Activated T-helper 1 cell treated with Interleukin-2 at 50 U/mL for 16 hours (primary cell): ENCODE measurements at regions not wholly inside any gene's neighbourhood (a gene's known extent, or its start where the extent isn't known, plus 50 kb on each side); places are given as distances from the start of the nearest gene placed in this dataset.

Experiments used
- DNase-seq: peaks from one replicate; pipeline ENCODE4 v3.0.0-alpha.2; 2020; ENCODE audit warnings: low read depth

- no peak for DNase-seq
Observed at GRCh38 chr5:68587171-68587570, 371.6 kb downstream of the PIK3R1 start.

- no peak for DNase-seq
Observed at GRCh38 chr5:68591850-68592249, 376.3 kb downstream of the PIK3R1 start.

- DNase-seq: no peak
Observed at GRCh38 chr5:68592351-68592750, 376.8 kb downstream of the PIK3R1 start.

DNA sequence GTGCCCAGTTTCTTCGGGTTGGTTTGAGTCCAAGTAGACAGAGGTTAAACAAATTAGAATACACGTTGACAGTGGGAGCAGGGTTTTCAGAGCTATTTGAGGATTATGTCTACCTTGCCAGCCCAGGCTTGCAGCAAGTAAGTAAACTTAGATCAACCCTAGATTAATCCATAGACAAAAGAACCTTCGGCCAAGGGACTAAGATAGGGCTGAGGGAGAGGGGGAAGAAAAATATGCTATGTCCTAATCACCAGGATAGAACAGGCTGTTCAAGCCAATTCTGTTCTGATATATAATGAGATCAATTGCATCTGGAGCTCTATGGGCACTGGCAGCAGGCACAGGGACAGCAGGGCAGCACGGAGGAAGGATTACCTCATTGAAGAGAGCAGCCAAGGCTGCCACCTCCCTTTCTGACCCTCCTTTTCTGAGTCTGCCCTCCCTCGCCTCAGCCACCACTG, 377.7 kb downstream of the PIK3R1 start:
- DNase-seq: no peak

DNA sequence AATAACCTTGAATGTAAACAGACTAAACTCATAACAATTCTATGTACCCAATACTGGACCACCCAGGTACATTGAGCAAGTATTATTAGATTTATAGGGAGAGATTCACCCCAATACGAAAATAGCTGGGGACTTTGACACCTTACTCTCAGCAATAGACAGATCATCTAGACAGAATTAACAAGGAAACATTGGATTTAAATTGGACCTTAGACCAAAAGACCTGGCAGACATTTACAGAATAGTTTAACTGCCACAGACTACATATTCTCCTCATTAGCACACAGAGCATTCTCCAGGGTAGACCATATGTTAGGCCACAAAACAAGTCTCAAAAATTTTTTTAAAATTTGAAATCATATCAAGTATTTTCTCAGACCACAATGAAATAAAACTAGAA, 397.4 kb downstream of the PIK3R1 start:
- DNase-seq: no peak

GRCh38 chr5:68618501-68618900, 402.9 kb downstream of the PIK3R1 start:
- no peak for DNase-seq

GRCh38 chr5:68627001-68627400, 411.4 kb downstream of the PIK3R1 start:
- DNase-seq: no peak

- DNase-seq: no peak
Observed at GRCh38 chr5:68628082-68628814, 412.7 kb downstream of the PIK3R1 start.

GRCh38 chr5:68630354-68630753, 414.8 kb downstream of the PIK3R1 start:
- DNase-seq: no peak

DNA sequence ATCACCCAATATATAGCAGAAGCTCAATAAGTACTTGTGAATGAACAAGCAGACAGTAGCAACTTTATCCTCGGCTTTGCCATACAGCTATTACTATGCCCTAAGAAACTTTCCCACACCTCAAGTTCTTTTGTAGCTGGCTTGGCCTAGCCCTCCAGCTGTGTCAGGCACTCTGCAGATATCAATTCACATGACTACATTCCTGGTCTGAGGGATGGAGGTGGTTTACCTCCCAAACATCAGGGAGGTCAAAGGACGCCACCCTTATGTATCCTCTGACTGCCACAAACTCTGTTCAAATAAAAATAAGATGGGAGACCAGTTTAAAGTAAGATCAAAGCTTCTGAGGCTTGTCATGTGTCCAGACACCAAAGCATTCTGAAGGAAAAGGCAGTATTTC, 416.3 kb downstream of the PIK3R1 start:
- no peak for DNase-seq

GRCh38 chr5:68641211-68641610, 425.7 kb downstream of the PIK3R1 start:
- DNase-seq: no peak

GRCh38 chr5:68643064-68643463, 427.5 kb downstream of the PIK3R1 start:
- DNase-seq: no peak

GRCh38 chr5:68644971-68645370, 429.4 kb downstream of the PIK3R1 start:
- DNase-seq: no peak

DNA sequence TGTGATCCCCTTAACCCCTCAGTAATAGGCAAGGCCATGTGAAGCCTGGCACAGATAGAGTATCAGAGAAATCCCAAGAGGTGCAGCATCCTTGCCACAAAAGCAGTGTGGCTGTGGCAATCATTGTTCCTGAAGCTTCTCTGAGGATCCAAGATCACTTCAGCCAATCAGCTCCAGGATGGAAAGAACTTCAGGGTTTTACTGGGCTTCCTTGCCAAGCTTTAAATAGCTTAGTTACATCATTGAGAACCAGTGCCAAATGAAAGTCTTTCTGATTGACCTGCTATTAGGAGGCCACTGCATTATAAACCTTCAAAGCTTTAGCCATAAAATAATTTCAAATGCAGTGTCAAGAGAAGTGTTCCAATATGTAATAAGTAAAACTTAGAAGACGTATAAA, 430.6 kb downstream of the PIK3R1 start:
- DNase-seq: no peak

- DNase-seq: no peak
Observed at GRCh38 chr5:68647743-68648142, 432.2 kb downstream of the PIK3R1 start.

GRCh38 chr5:68648944-68649857, 433.6 kb downstream of the PIK3R1 start:
- no peak for DNase-seq

DNA sequence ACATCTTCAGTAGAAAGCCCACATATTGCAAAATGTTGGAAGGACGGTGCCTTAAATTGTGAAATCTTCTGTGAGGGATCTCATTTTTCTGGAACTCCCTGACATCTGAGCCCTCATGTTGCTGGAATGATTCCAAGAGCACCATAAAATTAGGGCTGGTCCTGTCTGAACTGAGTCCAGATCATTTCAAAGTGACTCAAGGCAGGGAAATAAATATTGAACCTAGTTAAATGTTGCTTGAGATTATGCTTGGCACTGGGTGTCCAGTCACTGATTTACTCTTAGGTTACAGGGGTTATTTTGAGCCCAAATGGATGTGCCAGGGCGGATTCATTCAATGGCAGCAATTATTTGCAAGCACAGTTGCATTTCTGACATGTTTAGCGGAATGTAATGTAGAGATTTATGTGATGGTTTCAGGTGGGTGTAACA, 437.0 kb downstream of the PIK3R1 start:
- no peak for DNase-seq

GRCh38 chr5:68653471-68653870, 437.9 kb downstream of the PIK3R1 start:
- no peak for DNase-seq

GRCh38 chr5:68657055-68657961, 436.5 kb upstream of the SLC30A5 start:
- DNase-seq: no peak

DNA sequence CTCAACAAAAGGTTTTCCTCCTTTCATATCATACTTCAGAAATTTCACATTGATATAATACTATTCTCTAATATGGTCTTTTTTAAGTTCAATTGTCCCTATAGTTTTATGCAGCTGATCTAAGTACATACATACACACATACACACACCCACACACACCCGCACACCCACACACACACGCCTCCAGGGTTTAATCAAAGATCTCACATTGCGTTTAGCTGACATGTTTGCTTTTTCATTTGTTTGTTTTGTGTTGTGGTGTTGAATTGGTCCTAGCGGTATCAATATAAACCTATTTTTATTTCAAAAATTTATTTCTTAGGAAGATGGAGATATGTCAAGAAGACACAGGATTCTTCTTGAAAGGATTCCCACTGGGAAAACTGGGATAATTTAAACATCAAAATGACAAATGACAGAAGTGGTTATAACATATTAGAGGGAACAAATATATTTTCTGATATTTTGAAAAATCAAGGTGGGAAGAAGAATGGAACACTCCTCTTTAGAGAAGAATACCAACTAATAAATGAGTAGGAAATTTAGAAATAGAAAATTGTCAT, 434.9 kb upstream of the SLC30A5 start:
- no peak for DNase-seq

DNA sequence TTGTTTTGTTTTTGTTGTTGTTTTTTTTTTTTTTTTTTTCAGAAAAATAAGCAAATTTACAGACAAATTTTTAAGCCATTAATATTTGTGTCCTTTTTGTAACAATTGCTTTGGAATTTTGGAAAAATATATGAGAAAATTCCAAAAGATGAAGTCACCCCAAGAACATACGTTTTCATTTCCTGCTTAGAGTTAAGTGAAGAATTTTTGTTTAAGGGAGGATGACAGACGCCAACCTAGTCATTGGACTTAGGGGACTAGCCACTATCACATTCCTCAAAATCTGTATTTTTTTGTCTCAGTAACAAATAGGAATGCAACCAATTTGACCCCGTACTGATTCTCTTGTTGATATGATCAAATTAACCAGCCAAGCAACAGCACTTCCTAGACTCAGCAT, 433.9 kb upstream of the SLC30A5 start:
- DNase-seq: no peak

- no peak for DNase-seq
Observed at GRCh38 chr5:68661237-68661636, 432.6 kb upstream of the SLC30A5 start.
